NCI-H2171 treated with DMSO at 0.1 percent for 48 hours (cell line): ENCODE measurements at regions not wholly inside any gene's neighbourhood (a gene's known extent, or its start where the extent isn't known, plus 50 kb on each side); places are given as distances from the start of the nearest gene placed in this dataset.

Source experiments
- DNase-seq: peaks from one replicate; lab custom pipeline; 2025; lab: John Stamatoyannopoulos, UW

DNA sequence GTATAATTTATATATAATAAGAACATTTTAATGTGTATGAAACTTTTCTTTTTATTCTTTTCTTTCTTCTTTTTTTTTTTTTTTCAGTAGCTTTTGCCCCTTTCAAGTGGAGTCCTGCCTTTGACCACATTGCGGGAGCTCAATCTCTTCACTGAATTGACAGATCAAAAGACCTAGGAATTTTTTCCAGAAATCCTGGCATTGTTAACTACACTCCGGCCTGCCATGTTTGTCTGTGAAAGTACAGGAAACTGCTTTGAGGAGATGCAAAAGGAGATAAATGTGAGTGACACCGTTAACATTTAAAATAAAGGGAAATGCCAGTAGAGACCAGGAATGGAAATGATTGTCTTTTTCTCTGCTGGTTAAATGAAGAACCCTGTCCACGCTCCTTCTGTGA is 159.3 kb upstream of the VCX3A start:
- no peak for DNase-seq

DNA sequence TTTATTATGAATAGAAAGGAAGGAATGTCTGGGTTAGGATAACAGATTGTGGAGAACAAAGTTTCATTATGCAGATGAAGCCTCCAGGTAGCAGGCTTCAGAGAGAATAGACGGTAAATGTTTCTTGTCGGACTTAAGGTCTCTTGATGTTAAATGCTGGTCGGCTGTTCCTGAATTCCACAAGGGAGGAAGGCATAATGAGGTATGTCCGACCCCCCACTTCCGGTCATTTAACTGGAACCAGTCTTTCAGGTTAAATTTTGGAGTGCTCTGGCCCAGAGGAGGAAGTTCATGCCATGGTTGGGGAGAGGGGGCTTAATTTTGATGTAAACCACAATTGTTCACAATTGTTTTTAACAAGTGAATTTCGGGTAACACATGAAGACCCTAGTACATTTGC is 158.1 kb upstream of the VCX3A start:
- DNase-seq, result no peak

DNA sequence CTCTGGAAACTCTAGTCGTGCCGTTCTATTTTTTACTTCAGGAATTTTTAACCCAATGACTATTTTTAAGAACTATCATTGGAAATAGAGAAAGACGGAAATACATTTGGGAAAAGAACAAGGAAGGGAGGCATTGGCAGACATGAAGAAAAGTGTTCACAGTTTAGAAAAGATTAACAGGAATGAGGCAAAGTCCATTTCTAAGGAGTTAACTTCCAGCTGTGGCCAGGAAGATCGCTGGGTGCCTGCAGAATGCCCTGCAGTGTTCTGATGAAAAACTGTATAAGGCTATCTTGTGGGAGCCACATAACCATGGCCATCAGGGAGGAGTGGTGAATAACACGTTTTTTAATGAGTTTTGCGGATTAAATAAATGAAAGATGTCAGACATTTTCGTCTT is 150.6 kb upstream of the VCX3A start:
- no peak for DNase-seq

DNA sequence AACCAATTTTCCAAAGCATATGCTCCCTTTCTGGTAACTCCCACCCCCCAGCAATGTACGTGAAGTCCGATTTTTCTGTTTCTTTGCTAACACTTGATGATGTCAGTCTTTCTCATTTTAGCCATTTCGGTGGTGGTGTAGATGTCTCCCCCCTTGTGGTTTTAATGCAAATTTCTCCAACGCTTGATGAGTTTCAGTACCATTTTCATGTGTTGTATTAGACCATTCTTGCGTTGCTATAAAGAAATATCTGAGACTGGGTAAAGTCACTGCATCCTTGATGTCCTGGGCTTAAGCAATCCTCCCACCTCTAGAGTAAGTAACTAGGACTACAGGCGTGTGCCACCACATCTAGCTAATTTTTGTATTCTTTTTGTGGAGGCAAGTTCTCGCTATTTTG is 148.4 kb upstream of the VCX3A start:
- no peak for DNase-seq

DNA sequence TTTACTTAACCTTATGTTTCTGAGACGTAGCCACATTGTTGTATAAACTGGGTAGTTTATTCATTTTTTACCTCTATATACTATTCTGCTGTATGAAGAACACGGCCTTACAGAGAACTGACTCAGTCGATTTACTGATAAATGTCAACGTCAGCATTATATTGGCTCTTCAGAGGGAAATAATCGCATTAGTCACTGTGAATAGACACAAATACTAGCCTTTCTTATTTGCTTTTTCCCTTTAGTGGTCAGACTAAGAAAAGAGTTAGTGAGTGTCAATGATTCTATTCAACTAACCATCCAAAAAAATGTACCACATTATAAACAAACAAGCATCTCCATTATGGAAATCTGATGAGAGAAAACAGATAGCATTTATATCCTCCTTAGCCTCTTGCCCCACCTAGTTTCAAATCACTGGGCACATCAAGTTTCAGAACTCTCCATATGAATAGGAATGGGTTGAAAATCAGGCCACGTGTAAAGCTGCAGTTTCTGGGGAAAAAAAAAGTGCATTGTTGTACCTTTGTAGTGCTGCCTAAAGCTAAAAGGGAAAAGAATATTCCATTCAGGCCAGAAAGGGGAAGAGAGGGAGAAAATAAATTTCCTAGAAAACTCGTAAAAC is 146.7 kb upstream of the VCX3A start:
- no peak for DNase-seq

DNA sequence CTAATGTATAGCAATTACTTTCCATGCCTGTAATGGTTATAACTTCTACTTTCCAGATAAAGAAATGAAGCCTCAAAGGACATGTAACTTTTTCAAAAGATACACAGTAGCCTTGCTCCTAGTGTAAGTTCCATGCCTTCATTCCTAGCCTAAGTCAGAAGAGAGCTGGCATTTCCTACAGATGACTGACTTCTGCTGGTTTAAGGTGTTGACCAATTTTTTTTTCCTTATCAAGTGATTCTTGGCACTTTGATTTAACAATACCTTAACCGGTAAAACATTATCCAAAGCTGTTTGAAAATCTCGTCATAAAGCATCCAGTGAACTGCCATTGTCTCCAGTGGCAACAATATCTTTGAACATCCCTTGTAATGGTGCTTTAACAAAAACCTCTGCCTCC is 145.1 kb upstream of the VCX3A start:
- no peak for DNase-seq

DNA sequence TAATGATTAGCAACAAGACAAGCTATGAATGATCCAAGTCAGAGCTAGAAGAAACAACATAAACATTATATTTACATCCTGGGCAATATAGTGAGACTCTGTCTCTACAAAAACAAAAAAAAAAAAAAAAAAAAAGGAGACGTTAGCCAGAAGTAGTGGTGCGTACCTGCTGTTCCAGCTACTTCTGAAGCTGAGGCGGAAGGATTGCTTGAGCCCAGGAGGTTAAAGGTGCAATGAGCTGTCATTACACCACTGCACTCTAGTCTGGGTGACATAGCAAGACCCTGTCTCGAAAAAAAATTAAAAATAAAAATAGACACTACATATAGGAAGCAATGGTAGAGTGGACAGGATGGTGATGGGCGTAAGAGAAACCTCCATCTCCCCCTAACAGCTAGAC is 144.6 kb upstream of the VCX3A start:
- no peak for DNase-seq

DNA sequence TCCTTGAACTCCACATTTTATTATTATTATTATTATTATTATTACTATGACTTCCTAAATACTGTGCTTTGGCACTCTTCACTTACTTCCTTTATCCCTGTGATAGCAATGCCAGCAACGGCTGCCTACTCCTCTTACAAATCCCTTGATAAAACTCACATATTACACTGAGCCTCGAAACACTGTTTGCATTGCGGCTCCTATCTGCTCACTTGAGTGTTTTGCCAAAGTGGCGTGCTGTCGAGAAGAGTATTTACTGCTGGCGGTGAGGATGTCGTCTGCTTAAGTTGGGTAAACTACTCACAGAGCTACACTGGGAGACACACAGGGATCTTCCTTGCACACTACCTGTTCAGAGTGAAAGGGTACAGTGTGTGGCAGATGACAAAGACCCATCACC is 143.4 kb upstream of the VCX3A start:
- DNase-seq, result no peak

DNA sequence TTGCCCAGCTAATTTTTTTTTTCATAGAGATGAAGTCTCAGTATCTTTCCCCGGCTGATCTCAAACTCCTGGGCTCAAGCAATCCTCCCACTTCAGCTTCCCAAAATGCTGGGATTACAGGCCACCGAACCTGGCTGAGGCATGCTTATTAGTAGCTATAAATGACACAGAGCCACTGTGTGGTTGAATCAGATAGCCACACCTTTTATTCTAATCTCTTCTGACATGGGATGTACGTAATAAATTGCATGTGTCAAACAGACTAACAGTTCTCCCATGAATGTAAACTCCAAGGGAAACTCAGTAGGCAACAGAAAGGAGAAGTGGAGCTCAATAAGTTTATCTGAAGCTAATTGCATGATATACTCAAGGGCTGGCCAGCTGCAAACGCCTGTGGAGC is 139.8 kb upstream of the VCX3A start:
- DNase-seq, result no peak

DNA sequence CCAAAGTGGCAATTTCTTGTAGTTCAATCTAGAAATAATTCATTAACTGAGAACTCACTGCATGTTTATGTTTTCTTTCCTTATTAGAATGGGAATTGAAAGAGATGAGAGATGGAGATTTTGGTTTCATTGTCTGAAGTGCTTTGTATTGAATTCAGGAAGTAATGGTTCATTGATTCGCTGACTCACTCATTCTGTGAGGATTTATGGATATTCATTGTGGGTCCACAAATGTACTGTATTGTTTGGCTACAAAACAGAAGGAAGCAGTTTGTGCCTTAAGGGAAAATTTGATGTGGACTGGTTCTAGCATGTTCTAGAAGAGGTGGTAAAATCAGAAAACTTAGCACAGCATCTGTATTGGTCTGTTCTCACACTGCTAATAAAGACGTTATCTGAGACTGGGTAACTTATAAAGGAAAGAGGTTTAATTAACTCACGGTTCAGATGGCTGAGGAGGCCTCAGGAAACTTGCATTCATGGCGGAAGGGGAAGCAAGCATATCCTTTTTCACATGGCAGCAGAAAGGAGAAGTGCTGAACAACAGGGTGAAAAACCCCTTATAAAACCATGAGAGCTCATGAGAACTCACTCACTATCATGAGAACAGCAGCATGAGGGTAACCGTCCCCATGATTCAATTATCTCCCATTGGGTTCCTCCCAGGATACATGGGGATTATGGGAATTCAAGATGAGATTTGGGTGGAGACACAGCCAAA is 132.3 kb upstream of the VCX3A start:
- no peak for DNase-seq

DNA sequence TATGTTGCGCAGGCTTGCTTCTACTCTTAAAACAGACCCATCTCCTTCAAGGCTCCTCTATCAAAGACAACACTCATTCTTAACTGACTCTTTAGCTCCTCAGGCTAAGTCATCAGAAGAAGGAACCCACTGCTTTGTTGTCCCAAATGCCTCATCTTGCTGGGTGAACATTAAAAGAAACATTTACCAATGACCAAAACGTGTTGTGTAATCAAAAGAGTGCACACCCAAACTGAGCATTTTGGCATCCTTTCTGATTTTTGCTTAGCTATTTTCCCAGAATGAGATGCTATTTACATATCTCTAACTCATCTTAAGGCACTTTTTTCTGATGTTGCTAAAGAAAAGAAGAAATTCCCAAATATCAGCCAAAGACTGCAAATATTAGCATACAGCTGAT is 131.7 kb upstream of the VCX3A start:
- DNase-seq, result no peak

DNA sequence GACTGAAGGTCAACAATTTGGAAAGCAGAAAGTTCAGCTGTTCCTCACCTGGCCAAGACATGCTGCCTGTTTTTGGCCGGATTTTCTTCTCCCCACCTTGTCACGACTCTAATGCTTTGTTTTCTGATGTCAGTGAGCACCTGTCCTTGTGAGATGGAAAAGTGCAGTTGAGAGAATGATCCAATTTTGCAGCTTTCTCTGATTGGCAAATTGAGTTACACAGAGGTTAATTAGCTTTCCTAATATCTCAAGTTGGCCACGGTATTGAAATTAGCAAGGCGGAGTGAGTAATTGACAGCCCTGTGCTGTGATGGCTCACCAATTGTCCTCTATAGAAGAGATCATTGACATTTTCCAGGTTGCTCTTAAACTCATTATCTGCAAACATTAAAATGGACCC is 126.8 kb upstream of the VCX3A start:
- no peak for DNase-seq

DNA sequence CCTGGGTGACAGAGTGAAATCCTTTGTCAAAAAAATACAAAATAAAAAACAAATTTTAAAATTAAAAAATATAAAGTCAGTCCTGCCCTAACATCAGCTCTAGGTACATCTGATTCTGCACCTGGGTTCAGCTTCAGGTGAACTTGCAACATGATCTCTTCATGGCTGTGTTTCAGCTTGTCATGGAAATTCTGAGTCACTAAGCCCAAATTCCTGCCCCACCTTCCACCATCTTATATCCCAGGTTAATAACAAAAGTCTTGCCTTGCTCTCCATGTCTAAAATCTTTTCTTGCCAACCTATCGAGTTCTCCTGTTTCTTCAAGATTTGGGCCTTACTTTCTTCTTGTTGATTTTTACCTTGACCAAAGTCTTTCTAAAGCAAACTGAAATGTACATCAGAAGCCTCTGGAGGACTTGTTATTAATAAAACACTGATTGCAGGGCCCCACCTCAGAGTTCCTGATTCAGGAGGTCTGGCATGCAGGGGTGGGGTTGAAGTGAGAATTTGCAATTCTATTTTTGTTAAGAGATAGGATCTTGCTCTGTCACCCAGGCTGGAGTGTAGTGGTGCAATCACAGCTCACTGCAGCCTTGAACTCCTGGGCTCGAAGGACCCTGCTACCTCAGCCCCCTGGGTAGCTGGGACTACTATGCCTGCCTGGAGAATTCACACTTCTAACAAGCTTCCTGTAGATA is 125.8 kb upstream of the VCX3A start:
- DNase-seq, result peak; percentile 1

DNA sequence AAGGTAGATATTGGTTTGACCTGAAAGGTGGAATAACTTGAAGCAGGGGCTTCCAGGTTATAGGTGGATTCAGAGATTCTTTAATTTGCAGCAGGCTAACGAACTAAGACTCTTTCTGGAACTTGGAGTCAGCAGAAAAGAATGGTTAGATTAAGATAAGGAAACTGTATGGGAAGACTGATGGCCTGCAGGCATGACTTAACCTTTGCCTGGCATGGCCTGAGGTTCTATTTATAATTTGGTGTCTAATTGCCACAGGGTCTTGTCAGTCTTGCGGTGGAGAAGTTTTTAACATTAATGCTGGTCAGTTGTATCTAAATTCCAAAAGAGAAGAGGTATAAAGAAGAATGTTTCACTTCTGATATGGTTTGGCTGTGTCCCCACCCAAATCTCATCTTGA is 110.3 kb upstream of the VCX3A start:
- DNase-seq, result no peak

DNA sequence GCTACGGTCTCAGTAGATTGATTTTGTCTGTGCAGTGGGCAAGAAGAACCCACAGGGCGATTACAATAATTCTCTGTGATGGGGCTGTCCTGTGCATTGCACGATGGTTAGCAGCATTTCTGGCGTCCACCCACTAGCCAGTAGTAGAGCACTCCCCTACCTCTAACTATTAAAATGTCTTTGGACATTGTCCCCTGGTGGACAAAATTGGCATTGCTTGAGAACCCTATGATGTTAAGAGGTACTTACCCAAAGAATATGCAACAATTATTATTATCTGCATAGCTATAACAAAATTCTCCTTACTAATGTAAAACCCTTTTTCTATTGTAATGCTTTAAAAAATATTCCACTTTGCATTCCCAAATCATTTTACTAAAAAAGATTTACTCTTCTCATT is 109.5 kb upstream of the VCX3A start:
- no peak for DNase-seq

DNA sequence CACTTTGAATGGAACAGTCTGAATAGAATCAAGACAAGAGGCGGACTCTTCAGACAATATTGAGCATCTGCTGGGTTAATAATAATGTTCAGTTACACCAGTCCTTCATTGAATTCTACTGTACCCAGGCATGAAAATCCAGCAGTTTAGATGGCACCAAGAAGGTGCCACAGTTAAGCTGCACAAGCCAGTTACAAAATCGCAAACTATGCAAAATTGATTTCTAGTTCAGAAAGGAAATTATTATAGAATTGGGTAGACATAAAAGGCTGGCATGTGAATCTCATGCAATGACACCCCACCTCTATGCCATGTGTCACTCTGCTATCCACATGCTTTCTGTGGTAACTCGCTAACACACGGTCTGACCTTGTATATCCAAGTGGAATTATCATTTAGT is 105.8 kb upstream of the VCX3A start:
- no peak for DNase-seq

DNA sequence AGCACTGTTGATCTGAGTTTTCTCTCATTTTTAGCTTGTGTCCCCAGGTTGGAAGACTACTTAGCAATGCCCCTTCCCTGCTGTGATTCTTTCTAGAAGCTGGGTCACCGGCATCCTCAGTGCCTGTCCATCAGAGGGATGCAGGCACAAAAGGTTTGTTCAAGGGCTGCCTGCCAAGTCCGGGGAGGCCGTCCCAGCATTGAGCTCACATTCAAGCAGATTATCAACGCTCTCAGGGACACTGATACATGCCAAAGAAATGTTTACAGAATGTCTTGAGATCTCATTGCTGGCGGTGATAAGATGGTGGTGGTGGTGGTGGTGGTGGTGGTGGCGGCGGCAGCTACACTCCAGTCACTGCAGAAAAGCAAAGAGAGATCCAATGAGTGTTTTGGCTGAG is 79.6 kb upstream of the VCX3A start:
- no peak for DNase-seq

DNA sequence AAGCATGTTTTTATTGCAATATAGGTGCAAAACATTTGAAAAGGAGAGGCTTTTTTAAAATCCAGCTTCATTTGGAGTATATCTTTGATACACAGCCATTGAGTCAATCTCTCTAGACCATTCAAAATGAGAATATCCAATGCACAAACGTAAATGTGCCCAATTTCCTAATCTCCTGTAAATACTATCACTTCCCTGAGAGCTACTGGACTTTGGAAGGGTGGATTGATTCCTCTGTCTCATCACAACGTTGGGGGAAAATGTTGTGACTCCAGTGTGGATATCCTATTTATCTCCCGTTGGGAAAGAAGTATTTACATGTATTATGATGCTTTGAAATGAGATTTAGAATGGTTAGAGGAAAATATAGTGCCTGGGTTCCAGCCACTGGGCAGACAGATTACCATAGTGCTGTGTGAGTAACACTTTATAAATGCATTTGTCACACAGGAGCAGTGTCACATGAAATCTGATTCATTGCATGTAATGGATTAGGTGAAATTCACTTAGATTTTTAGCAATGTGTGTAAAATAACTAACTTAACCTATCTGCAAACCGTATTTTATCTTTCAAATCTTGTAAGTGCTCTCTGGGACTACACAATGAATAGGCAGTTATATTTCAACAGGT is 64.4 kb upstream of the VCX3A start:
- no peak for DNase-seq
